IPS-15b (cell line): ENCODE measurements at regions not wholly inside any gene's neighbourhood (a gene's known extent, or its start where the extent isn't known, plus 50 kb on each side); places are given as distances from the start of the nearest gene placed in this dataset.

Source experiments
- H3K27me3 ChIP-seq: one replicate; pipeline ENCODE4 v1.6.1; 2013; ENCODE audit warnings: low read length; ENCODE audit not compliant: control insufficient read depth, insufficient read depth
- H3K36me3 ChIP-seq: one replicate; pipeline ENCODE4 v1.6.1; 2013; ENCODE audit warnings: low read length; ENCODE audit not compliant: control insufficient read depth, insufficient read depth
- H3K4me1 ChIP-seq: one replicate; pipeline ENCODE4 v1.6.1; 2013; ENCODE audit warnings: mild to moderate bottlenecking, low read length; ENCODE audit not compliant: control insufficient read depth, insufficient read depth
- H3K4me3 ChIP-seq: one replicate; pipeline ENCODE4 v1.5.1; 2013; ENCODE audit warnings: low read depth, low read length
- H3K9ac ChIP-seq: one replicate; pipeline ENCODE4 v1.6.1; 2013; ENCODE audit warnings: low read depth, mild to moderate bottlenecking, low read length
- H3K9me3 ChIP-seq: one replicate; pipeline ENCODE4 v1.6.1; 2013; ENCODE audit warnings: mild to moderate bottlenecking, low read length; ENCODE audit not compliant: control insufficient read depth, insufficient read depth

GRCh38 chr17:79224476-79224875 is 149.9 kb downstream of the ENGASE start:
- no peak overlapping the region for H3K4me3 ChIP-seq
- H3K27me3 ChIP-seq: no peaks in the 10 kb centered on the region
- H3K4me1 ChIP-seq: peaks cover 9% of the 10 kb centered on the region
- H3K9me3 ChIP-seq: no peaks in the 10 kb centered on the region
- no peaks in the 10 kb centered on the region for H3K36me3 ChIP-seq
- H3K9ac ChIP-seq: no peak overlapping the region

- H3K9ac ChIP-seq: no peak overlapping the region
- H3K36me3 ChIP-seq: no peaks in the 10 kb centered on the region
- H3K9me3 ChIP-seq: no peaks in the 10 kb centered on the region
- no peak overlapping the region for H3K4me3 ChIP-seq
- peaks cover 9% of the 10 kb centered on the region for H3K4me1 ChIP-seq
- H3K27me3 ChIP-seq: peaks cover 2% of the 10 kb centered on the region
Observed at GRCh38 chr17:79223953-79224352, 149.3 kb downstream of the ENGASE start.

GRCh38 chr17:79223471-79223870 is 148.8 kb downstream of the ENGASE start:
- peaks cover 9% of the 10 kb centered on the region for H3K4me1 ChIP-seq
- H3K9me3 ChIP-seq: no peaks in the 10 kb centered on the region
- no peak overlapping the region for H3K9ac ChIP-seq
- no peak overlapping the region for H3K4me3 ChIP-seq
- peaks cover 2% of the 10 kb centered on the region for H3K27me3 ChIP-seq
- H3K36me3 ChIP-seq: no peaks in the 10 kb centered on the region

GRCh38 chr17:79221597-79221996 is 147.0 kb downstream of the ENGASE start:
- Histone ChIP-seq H3K4me1 (peaks cover 9% of the 10 kb centered on the region), H3K36me3 (no peaks in the 10 kb centered on the region), H3K4me3 (no peak overlapping the region), H3K9me3 (no peaks in the 10 kb centered on the region), H3K27me3 (peaks cover 2% of the 10 kb centered on the region), H3K9ac (no peak overlapping the region)

- H3K36me3 ChIP-seq: no peaks in the 10 kb centered on the region
- H3K4me3 ChIP-seq: peak overlapping the region; percentile 58
- H3K9me3 ChIP-seq: no peaks in the 10 kb centered on the region
- H3K4me1 ChIP-seq: peaks cover 9% of the 10 kb centered on the region
- peaks cover 2% of the 10 kb centered on the region for H3K27me3 ChIP-seq
- no peak overlapping the region for H3K9ac ChIP-seq
Observed at GRCh38 chr17:79220713-79221291, 146.2 kb downstream of the ENGASE start.

GRCh38 chr17:79220201-79220712 is 145.6 kb downstream of the ENGASE start:
- peak overlapping the region; percentile 58 for H3K4me3 ChIP-seq
- no peaks in the 10 kb centered on the region for H3K36me3 ChIP-seq
- no peaks in the 10 kb centered on the region for H3K9me3 ChIP-seq
- peaks cover 2% of the 10 kb centered on the region for H3K27me3 ChIP-seq
- H3K9ac ChIP-seq: no peak overlapping the region
- H3K4me1 ChIP-seq: peaks cover 9% of the 10 kb centered on the region

- peaks cover 9% of the 10 kb centered on the region for H3K4me1 ChIP-seq
- no peaks in the 10 kb centered on the region for H3K9me3 ChIP-seq
- no peaks in the 10 kb centered on the region for H3K36me3 ChIP-seq
- H3K27me3 ChIP-seq: peaks cover 2% of the 10 kb centered on the region
- no peak overlapping the region for H3K9ac ChIP-seq
- H3K4me3 ChIP-seq: no peak overlapping the region
Observed at GRCh38 chr17:79219208-79219935, 144.7 kb downstream of the ENGASE start.

GRCh38 chr17:79218825-79219200 is 144.2 kb downstream of the ENGASE start:
- peaks cover 9% of the 10 kb centered on the region for H3K4me1 ChIP-seq
- H3K9ac ChIP-seq: no peak overlapping the region
- no peak overlapping the region for H3K4me3 ChIP-seq
- H3K9me3 ChIP-seq: no peaks in the 10 kb centered on the region
- H3K27me3 ChIP-seq: peaks cover 2% of the 10 kb centered on the region
- H3K36me3 ChIP-seq: no peaks in the 10 kb centered on the region

- Histone ChIP-seq H3K27me3 (peaks cover 2% of the 10 kb centered on the region), H3K9ac (no peak overlapping the region), H3K36me3 (no peaks in the 10 kb centered on the region), H3K4me1 (peaks cover 13% of the 10 kb centered on the region), H3K4me3 (no peak overlapping the region), H3K9me3 (no peaks in the 10 kb centered on the region)
Observed at GRCh38 chr17:79218175-79218824, 143.7 kb downstream of the ENGASE start.

- Histone ChIP-seq H3K27me3 (peaks cover 2% of the 10 kb centered on the region), H3K36me3 (no peaks in the 10 kb centered on the region), H3K4me1 (peaks cover 13% of the 10 kb centered on the region), H3K9ac (no peak overlapping the region), H3K4me3 (no peak overlapping the region), H3K9me3 (no peaks in the 10 kb centered on the region)
Observed at GRCh38 chr17:79217473-79218135, 143.0 kb downstream of the ENGASE start.

GRCh38 chr17:79216826-79217225 is 142.2 kb downstream of the ENGASE start:
- H3K4me3 ChIP-seq: no peak overlapping the region
- peaks cover 14% of the 10 kb centered on the region for H3K4me1 ChIP-seq
- no peak overlapping the region for H3K9ac ChIP-seq
- H3K36me3 ChIP-seq: no peaks in the 10 kb centered on the region
- H3K27me3 ChIP-seq: peaks cover 2% of the 10 kb centered on the region
- H3K9me3 ChIP-seq: no peaks in the 10 kb centered on the region
